Stimulated activated CD4-positive, alpha-beta T cell treated with anti-CD3 and anti-CD28 coated beads, Interleukin-4, amount 100 ng/mL, for 24 hours (primary cell): ENCODE measurements at regions not wholly inside any gene's neighbourhood (a gene's known extent, or its start where the extent isn't known, plus 50 kb on each side); places are given as distances from the start of the nearest gene placed in this dataset.
"Not testable (repeated sequence)": the region's sequence is repeated elsewhere in the genome, so short reads cannot be mapped to it uniquely, and the experiment has no call there.

ENCODE experiments used
- DNase-seq: peaks from one replicate; pipeline ENCODE4 v3.0.0-alpha.2; 2020

GRCh38 chr10:9254353-9254752, 1199.9 kb downstream of the GATA3 start:
- DNase-seq, result no peak

GRCh38 chr10:9260690-9261089, 1206.2 kb downstream of the GATA3 start:
- DNase-seq, result no peak

- DNase-seq, result no peak
These were observed 1208.3 kb downstream of the GATA3 start for GRCh38 chr10:9262770-9263169.

GRCh38 chr10:9268176-9268575, 1213.7 kb downstream of the GATA3 start:
- no peak for DNase-seq

DNA sequence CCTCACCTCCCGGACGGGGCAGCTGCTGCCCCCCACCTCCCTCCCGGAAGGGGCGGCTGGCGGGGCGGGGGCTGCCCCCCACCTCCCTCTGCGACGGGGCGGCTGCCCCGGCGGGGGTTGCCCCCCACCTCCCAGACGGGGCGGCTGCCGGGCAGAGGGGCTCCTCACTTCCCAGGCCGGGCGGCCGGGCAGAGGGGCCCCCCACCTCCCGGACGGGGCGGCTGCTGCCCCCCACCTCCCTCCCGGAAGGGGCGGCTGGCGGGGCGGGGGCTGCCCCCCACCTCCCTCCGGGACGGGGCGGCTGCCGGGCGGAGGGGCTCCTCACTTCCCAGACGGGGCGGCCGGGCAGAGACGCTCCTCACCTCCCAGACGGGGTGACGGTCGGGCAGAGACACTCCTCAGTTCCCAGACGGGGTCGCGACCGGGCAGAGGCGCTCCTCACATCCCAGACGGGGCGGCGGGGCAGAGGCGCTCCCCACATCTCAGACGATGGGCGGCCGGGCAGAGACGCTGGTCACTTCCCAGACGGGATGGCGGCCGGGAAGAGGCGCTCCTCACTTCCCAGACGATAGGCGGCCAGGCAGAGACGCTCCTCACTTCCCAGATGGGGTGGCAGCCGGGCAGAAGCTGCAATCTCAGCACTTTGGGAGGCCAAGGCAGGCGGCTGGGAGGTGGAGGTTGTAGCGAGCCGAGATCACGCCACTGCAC, 1218.8 kb downstream of the GATA3 start:
- not testable (repeated sequence) for DNase-seq

- no peak for DNase-seq
These were observed 1219.8 kb downstream of the GATA3 start for GRCh38 chr10:9274206-9274755.

- DNase-seq, result no peak
These were observed 1221.4 kb downstream of the GATA3 start for GRCh38 chr10:9275861-9276260.

GRCh38 chr10:9285690-9286089, 1231.2 kb downstream of the GATA3 start:
- DNase-seq, result no peak

DNA sequence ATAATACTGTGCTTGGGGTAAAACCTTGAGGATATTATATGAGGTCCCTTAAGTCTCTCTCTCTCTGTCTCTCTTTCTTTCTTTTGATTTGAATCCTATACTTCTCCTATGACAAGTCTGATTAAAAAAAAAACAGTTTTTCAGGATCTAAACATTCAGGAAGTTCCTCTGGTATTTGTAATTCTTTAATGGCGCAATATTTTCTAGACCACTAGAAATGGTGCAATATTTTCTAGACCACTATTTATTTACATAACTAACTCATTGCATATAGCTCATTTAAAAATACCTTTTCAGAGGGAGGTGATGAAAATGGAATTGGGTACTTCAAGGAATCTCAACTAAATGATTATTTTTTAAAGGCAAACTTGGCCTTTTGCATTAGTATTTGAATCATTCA, 1235.3 kb downstream of the GATA3 start:
- no peak for DNase-seq

DNA sequence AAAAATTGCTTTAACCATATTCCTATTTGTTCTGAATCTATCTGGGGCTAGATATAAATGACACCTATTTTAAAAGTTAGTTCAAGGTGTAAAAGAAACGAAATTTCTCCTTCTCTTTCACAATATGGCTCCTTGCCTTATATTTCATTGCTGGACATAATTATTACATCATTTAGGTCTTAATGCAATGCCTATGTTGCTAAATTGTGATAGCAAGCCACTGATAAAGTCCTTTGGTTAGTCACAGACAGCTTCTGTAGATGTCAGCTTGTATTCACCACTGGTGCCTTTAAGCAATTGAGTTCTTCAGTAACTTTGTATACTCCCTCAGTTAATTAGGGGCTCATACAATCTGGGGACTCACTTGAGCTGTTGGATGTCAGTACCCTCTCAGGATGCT, 1236.6 kb downstream of the GATA3 start:
- DNase-seq, result no peak

DNA sequence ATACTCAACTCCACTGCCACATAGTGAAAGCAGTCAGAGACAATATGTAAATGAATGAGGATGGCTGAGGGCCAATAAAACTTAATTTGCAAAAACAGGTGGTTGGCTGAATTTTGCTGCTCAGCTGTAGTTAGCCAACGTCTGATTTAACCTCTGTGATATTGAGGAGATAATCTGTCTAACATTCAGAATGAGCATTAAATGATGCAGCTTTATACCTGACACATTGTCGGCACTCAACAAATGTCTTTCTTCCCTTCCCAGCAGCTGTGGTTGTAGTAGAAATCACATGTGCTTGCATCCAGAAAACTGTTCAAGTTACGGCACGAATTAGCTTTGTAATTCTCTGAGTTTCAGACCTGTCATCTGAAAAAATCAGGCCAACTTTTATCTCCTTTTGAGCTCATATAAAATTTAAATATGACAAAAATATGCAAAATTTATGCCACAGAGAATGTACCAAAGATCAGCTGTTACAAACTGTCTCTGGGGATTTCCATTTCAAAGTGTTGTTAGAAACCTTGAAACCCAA, 1239.7 kb downstream of the GATA3 start:
- DNase-seq, result no peak

DNA sequence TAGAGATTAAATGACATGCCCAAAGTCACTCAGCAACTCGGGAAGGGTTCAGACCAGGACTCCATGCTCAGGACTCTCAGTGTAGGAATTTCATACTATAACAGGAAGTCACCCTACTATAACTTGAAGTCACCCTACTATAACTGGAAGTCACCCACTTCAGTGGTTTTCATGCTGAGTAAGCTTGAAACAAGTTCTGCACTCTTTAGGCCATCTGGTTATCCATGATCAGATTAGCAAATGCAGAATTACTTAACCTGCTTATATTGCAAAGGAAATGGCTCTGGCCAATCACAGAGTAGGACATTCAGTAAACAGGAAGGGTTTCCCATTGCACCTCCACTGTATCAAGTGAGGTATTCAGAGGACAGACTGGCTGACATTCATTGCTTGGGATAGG, 1240.4 kb downstream of the GATA3 start:
- no peak for DNase-seq

GRCh38 chr10:9296190-9296589, 1241.7 kb downstream of the GATA3 start:
- DNase-seq, result no peak

GRCh38 chr10:9297580-9297979, 1243.1 kb downstream of the GATA3 start:
- no peak for DNase-seq

DNA sequence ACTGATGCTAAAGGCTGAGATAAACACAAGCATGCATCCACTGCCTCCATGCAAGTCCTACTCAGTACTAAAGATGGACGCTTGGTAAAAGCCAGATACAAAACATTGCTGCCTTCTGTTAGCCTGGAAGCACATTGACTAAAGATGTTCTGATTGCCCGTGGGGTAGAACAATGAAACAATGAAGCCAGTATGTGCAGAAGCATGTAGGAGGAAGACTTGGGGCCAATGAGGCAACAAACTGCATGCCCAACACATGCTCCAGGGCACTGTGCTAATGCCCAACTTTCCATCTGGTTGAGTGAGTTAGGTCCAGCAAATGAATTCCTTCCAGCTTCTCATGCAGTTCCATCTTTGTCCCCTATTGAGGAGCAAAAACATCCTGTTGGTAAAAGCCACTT, 1245.5 kb downstream of the GATA3 start:
- DNase-seq, result no peak

GRCh38 chr10:9301148-9301547, 1246.7 kb downstream of the GATA3 start:
- DNase-seq, result no peak

DNA sequence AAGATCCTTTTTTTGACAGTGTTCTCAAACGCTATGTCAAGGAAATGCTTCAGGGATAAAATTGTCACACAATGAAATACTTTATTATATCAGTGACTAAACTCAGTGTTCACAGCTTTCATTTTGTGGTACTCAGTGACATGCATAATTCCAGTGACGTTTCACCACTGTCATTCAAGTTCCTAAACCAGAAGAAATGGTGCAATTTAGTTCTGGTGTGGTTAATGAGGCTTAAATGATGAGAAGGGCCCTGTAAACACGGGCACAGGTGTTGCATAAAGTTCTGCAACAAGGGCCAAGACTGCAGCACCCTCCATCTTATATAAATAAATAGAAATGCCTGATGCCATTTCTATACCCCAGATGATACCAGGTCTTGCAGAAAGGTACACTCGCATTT, 1247.1 kb downstream of the GATA3 start:
- no peak for DNase-seq

GRCh38 chr10:9302140-9302746, 1247.8 kb downstream of the GATA3 start:
- peak; percentile 28 for DNase-seq

DNA sequence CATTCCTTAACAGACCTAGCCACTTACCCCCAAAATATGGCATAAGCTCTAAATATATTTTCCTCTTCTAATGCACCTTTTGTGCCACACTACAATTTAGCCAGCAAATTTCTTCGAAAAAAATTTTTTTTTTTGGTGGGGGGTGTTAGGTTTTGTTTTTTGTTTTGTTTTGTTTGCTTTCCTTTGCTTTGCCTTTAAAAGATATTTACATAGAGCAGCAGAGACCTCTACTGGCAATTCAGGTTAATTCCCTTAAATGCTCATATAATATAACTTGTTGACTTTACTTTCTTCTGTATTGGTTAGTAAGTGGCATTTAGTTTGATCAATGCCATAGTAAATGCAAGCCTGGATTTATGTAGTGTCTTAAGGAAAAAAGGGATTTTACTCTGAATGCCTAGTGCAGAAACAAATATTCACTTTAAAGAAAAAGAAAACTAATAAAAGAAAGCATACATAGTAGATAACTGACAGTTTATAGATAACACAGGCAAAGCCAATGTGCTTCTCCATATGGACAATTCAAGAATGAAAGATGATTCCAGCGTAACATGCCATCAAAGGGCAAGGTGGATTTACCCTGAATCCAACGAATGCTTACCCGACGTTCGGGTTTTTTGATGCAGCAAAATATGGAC, 1250.6 kb downstream of the GATA3 start:
- no peak for DNase-seq

- DNase-seq, result no peak
These were observed 1257.4 kb downstream of the GATA3 start for GRCh38 chr10:9311702-9312499.

DNA sequence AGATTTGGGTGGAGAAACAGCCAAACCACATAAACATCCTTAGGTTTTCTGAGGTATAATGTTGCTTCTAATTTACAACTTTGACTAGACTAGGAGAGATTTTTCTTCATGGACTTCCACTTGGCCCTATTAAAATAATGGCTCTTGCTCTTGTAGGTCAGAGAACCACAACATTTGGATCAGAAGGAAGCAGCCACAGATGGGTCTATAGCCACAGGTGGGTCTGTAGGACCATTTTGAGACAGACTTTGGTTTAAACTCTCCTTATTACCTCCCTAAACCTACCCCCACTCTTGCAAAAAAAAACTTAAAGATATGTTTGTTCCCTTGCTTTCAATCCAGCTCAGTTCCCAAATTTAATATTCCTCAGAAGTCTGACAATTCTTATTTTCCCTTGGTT, 1260.8 kb downstream of the GATA3 start:
- DNase-seq, result no peak

DNA sequence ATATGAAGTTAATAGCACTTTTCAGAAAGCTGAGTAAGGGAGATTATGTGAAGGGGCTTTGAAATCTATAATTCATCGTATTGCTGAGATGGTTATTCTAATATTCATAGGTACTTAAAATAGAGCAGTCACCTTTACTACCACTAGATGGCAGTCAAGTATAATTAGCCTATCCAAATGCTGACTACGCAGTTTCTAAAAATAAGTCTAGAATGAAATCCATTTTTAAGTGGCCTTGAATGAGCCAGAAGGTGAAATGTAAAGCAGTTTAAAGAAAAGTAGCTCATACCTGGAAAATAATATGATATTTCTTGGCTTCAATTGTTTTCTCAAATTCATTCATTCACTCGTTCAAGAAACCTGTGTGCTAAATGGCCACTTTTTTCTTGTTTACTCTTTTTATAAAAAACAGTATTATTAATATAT, 1277.1 kb downstream of the GATA3 start:
- DNase-seq, result no peak

DNA sequence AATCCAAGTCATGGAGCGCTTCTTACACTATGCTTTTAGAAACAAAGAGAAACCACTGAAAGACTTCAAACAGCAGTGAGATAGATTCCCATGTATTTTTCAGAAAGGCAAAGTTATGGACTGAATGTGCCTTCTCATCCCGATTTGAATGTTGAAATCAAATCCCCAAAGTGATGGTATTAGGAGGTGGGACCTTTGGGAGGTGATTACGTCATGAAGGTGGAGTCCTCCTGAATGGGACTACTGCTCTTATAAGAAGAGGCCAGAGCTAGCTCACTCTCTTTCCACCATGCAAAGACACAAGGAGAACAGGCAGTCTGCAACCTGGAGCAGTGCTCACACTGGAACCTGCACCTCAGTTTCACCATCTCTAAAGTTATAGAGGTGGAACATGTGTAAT, 1279.8 kb downstream of the GATA3 start:
- DNase-seq, result no peak
